NCI-H82 (cell line): ENCODE measurements at regions not wholly inside any gene's neighbourhood (a gene's known extent, or its start where the extent isn't known, plus 50 kb on each side); places are given as distances from the start of the nearest gene placed in this dataset.
A peak's percentile ranks its signal among the peaks of the same experiment; 100 is the strongest.
"Not testable (repeated sequence)": the region's sequence is repeated elsewhere in the genome, so short reads cannot be mapped to it uniquely, and the experiment has no call there.

ENCODE experiments used
- DNase-seq: peaks from one replicate; lab custom pipeline; 2025; lab: John Stamatoyannopoulos, UW

DNA sequence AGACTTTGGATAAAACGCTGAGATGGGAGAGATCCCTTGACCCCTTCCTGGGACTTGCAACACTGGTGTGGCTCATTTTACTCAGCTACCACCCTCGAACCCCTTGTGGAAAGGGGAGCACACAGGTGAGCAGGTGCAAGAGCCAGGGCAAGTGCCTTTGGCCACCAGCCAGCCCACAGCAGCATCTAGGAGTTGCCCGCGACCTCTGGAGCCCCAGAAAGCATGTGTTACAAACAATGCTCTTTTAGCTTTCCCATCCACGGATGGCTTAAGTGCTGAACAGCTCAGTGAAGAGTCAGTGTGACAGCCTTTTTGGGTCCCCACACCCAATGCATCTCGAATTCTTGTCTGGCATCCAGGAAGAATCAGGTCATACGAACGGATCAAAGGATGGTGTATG lies 197.8 kb downstream of the MEMO1 start:
- DNase-seq: no peak

DNA sequence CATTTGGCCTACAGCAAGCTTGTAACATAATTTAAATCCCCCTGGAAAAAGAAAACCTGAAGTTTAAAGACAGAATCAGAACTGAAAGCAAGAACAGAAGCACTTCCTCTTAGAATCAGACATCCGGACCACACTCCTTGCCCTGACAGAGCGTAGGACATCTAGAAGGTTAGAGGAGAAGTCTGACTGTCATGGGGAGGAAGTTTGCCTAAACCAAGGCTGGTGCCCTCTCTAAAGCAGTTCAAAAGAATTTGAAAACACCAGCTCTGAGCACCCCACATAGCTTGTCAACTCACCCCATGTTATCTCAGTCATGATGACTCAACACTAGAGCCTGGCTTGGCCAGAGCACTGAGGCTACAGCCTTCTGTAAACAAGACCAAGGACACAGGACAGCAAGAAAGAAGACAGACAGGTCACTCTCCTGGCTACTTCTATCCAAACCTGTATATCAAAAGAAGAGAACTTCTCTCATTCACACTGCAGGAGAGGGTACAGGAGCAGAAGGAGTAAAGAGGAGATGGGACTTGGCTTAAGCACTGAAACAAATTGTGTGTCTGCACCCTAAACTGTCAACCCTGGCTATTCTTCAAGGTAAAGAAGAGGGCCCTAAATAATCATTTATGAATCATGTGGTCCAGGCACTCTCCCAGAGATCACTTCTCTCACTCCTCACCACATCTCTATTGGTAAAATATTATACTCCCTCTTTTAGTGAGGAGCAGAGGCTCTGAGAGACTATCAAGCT lies 198.6 kb downstream of the MEMO1 start:
- no peak for DNase-seq

DNA sequence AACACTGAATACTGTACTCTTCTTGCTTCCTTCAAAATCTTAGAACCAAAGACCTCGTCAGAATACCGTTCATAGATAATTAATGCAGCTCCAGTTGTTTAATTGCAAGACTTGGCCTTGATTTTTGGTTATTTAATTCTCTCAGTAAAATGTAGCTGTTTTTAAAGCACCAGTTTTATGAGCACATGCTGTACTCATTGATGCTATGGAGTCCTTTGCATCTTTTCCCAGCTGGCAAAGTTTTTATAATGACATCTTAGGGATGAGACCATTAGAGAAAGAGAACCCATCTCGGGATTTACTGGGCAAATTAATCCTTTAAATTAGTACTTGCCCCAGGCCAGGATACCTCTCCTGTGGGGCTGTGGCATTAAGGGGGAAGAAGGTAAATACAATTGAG lies 199.3 kb downstream of the MEMO1 start:
- DNase-seq: peak; percentile 8

DNA sequence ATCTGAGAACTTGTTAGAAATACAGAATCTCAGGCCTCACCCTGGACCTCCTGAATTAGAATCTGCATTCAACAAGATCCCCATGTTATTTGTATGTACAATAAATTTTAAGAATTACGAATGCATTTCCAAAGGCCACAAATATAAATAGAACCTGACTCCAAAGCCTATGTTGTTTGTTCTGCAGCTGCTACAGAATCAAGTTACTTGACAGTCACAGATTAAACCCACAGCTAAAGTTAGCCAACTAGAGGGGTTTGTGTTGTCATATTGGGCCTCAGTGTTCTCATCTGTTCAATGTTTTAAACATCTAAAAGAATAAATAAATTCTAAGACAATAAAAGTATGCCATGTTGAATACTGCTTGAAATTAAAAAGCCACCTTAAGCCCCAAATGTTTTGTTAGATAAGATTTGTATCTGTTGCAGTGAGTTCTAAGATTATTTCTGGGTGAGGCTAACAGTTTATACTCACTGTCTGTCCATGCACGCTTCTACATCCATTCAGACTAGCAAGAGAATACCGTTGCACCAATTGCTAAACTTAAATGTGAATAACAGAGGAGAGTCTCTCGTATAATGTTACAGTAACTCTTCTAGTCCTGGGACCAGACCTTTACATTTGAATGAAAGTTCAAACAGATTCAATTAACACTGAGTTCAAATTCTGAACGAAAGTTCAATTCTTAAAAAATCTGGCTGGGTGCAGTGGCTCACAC lies 200.4 kb downstream of the MEMO1 start:
- DNase-seq: no peak

DNA sequence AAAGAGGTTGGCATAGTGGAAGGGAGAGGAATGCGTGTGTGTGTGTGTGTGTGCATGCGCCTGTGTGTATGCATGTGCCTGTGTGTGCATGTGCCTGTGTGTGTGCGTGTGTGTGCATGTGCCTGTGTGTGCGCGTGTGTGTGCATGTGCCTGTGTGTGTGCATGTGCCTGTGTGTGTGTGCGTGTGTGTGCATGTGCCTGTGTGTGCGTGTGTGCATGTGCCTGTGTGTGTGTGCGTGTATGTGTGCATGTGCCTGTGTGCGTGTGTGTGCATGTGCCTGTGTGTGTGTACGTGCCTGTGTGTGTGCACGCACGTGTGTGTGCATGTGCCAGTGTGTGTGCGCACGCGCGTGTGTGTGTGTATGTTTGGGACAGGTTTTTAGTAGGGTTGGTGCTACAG lies 205.1 kb downstream of the MEMO1 start:
- DNase-seq: no peak

GRCh38 chr2:31803481-31804153 lies 207.2 kb downstream of the MEMO1 start:
- DNase-seq: not testable (repeated sequence)

DNA sequence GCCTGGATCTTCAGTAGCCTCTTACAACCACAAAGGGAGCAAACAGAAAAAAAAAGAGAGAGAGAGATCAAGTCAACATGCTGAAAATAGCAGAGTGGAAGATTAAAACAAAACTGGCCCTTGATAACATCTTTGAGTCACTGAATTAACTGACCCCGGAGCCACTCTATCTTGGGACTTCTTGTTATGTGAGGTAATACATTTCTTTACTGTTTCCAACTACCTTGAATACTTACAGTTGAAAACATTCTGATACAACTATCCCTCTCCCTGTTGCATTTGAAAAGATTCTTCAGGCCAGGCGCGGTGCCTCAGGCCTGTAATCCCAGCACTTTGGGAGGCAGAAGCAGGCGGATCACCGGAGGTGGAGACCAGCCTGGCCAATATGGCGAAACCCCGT lies 208.1 kb downstream of the MEMO1 start:
- no peak for DNase-seq

DNA sequence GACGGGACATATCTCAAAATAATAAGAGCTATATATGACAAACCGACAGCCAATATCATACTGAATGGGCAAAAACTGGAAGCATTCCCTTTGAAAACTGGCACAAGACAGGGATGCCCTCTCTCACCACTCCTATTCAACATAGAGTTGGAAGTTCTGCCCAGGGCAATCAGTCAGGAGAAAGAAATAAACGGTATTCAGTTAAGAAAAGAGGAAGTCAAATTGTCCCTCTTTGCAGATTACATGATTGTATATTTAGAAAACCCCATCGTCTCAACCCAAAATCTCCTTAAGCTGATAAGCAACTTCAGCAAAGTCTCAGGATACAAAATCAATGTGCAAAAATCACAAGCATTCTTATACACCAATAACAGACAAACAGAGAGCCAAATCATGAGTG lies 211.5 kb downstream of the MEMO1 start:
- DNase-seq: not testable (repeated sequence)

- DNase-seq: no peak
Observed at GRCh38 chr2:31788273-31788672, 207.5 kb upstream of the SRD5A2 start.

- no peak for DNase-seq
Observed at GRCh38 chr2:31785876-31786275, 205.1 kb upstream of the SRD5A2 start.

DNA sequence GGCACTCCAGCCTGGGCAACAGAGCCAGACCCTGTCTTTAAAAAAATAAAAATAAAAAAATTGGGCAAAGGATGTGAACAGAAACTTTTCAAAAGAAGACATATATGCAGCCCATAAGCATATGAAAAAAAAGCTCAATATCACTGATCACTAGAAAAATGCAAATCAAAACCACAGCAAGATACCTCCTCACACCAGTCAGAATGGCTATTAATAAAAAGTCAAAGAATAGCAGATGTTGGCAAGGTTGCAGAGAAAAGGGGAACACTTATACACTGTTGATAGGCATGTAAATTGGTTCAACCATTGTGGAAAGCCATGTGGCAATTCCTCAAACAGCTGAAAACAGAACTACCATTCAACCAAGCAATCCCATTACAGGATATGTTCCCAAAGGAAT lies 204.1 kb upstream of the SRD5A2 start:
- DNase-seq: no peak

- not testable (repeated sequence) for DNase-seq
Observed at GRCh38 chr2:31783446-31784091, 202.8 kb upstream of the SRD5A2 start.

DNA sequence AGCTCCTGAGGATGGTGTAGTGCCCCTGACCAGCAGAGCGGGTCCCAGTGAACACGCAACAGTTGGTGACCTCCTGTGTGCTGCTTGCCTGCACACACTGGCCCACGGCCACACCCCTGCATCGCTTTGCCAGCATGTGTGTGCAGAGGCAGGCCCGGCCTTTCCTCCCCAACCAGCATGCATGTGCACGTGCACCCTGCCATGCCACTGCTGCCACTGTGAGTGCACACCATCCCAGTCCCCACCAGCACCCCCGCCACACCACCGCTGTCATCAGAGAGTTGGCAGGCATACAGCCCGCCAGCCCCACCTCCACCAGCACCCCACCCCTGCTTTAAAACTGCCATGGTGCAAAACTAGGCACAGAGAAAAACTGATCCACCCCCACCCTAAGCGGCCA lies 197.4 kb upstream of the SRD5A2 start:
- DNase-seq: no peak

GRCh38 chr2:31770741-31771140 lies 190.0 kb upstream of the SRD5A2 start:
- DNase-seq: peak; percentile 8

DNA sequence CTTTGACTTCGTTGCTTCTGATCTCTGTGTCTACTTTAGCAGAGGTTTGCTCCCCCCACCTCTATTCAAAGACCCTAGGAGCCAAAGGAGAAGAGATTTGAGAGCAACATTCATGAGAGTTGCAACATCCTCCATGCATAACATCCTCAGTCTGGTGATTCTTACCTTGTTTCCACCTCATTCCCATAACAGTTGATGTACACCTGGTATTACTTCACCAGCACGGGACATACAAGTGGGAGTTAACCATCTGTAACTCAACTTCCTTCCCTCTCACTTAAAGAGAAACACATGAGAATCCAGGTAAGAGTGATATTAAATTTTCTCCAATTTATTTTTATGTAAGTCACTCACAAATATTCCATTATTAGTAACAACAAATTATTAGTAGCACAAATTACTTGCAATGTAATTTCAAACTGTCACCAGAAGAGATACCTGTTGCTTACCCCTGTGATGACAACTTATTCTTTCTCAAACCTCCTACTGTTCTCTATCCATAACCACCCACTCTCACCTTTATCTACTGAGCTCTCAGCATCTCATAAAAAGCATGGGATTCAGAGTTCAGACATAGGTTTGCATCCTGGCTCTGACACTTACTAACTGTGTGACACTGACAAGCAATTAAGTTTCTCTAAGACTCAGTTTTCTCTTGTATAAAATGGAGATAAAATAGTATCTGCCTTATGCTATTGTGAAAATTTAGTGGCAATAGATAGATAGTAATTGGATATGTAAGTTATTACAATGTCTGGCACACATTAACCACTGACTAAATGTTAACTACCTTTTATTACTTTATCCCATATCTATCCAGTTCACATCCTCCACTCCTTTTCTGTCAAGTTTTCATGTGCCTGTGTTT lies 184.6 kb upstream of the SRD5A2 start:
- no peak for DNase-seq

GRCh38 chr2:31764169-31764568 lies 183.4 kb upstream of the SRD5A2 start:
- DNase-seq: peak; percentile 56

DNA sequence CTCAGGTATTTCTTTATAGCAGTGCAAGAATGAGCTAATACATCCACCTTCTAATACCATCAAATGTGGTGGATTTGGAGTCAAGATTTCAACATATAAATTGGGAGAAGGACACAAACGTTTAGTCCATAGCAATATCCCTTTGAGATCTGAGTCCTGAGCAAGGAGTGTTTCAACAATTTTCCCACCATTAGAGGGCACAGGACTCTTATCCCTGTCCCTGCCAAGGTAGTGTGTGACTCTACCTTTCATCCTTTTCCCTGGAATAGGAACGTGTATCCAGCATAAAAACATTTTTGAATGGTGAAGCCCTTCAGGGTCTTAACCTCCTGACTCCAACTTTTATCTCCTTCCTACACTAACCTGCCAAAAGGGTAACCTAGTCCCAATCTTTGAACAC lies 181.3 kb upstream of the SRD5A2 start:
- DNase-seq: no peak

GRCh38 chr2:31757351-31757750 lies 176.6 kb upstream of the SRD5A2 start:
- DNase-seq: not testable (repeated sequence)

GRCh38 chr2:31748746-31749145 lies 168.0 kb upstream of the SRD5A2 start:
- DNase-seq: not testable (repeated sequence)

DNA sequence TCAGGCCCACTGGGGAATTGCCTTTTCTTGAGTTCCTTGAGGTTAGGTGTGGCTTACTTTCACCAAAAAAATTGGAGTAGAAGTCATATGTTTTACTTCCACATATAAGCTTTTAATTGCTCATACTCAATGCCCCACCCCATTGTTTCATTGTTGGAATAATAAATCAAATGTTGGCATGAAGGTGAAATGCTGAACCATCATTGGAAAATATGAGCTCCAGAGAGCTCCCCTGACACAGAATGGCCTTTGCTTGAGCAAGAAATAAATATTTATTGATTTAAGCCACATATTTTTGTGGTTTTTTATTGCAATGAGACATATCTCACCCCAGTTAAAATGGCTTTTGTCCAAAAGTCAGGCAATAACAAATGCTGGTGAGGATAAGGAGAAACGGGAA lies 167.3 kb upstream of the SRD5A2 start:
- DNase-seq: no peak

DNA sequence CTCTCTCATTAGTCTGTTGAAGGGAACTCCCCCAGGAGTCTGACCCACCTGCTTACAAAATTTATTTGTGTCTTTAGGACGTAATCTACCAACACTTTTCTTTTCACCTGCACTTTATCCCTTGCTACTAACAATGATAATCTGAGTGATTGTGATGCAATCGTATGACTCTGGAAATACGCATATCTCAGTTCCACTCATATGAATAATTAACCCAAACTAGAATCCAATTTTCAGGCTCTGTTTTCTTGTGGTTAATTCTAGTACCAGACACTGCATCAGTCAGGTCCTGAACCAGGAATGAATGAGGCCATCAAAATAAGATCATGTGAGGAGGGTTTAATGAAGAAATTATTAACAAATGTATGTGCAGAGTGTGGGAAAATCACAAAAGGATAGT lies 158.4 kb upstream of the SRD5A2 start:
- DNase-seq: no peak
